ENCODE measurements at regions not wholly inside any gene's neighbourhood (a gene's known extent, or its start where the extent isn't known, plus 50 kb on each side); places are given as distances from the start of the nearest gene placed in this dataset.

- TF ChIP-seq PRDM2 (tag by site-specific recombination; IDR thresholded peaks at IDR 0.05; ENCODE audit: borderline replicate concordance) (no peak), ZXDB (tag by site-specific recombination; IDR thresholded peaks at IDR 0.05) (no peak), REST (tag by site-specific recombination; IDR thresholded peaks at IDR 0.05) (no peak), ZNF214 (tag by site-specific recombination; IDR thresholded peaks at IDR 0.05; ENCODE audit: borderline replicate concordance) (no peak), PBX3 (CRISPR knock-in tag; IDR thresholded peaks at IDR 0.05) (no peak), TSHZ1 (tag by site-specific recombination; IDR thresholded peaks at IDR 0.05; ENCODE audit: borderline replicate concordance) (no peak), ZNF184 (tag by site-specific recombination; IDR thresholded peaks at IDR 0.05) (no peak), ZNF596 (tag by site-specific recombination; IDR thresholded peaks at IDR 0.05) (no peak), ZNF664 (tag by site-specific recombination; IDR thresholded peaks at IDR 0.05) (no peak)
- TF ChIP-seq, protein P1, sequence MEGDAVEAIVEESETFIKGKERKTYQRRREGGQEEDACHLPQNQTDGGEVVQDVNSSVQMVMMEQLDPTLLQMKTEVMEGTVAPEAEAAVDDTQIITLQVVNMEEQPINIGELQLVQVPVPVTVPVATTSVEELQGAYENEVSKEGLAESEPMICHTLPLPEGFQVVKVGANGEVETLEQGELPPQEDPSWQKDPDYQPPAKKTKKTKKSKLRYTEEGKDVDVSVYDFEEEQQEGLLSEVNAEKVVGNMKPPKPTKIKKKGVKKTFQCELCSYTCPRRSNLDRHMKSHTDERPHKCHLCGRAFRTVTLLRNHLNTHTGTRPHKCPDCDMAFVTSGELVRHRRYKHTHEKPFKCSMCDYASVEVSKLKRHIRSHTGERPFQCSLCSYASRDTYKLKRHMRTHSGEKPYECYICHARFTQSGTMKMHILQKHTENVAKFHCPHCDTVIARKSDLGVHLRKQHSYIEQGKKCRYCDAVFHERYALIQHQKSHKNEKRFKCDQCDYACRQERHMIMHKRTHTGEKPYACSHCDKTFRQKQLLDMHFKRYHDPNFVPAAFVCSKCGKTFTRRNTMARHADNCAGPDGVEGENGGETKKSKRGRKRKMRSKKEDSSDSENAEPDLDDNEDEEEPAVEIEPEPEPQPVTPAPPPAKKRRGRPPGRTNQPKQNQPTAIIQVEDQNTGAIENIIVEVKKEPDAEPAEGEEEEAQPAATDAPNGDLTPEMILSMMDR (tag by site-specific recombination; IDR thresholded peaks at IDR 0.05): no peak
These were observed 1458.6 kb upstream of the EYS start for GRCh38 chr6:67165606-67166005.

Data from HEK293 (cell line).